Uterus (tissue), 3 donors: ENCODE measurements at regions not wholly inside any gene's neighbourhood (a gene's known extent, or its start where the extent isn't known, plus 50 kb on each side); places are given as distances from the start of the nearest gene placed in this dataset.

Experiments
- DNase-seq, 2 donors: peaks; one replicate each; pipeline ENCODE4 v3.0.0-alpha.2; 2019 to 2020
- H3K27ac ChIP-seq, 2 donors: fragments of 200-600 bp; sonication (generic); 1 replicate in 1 of 2; 2 replicates in 1 of 2; pipeline ENCODE4 v1.5.1; 2016 to 2018
- H3K27me3 ChIP-seq, 2 donors: fragments of 200-600 bp; sonication (generic); one replicate each; pipeline ENCODE4 v1.5.1; 2018 to 2019; ENCODE audit warnings: control low read depth in 1 of 2
- H3K36me3 ChIP-seq, 2 donors: fragments of 200-600 bp; sonication (generic); one replicate each; pipeline ENCODE4 v1.5.1; 2019; ENCODE audit warnings: control low read depth in 1 of 2
- H3K4me1 ChIP-seq, 2 donors: fragments of 200-600 bp; sonication (generic); one replicate each; pipeline ENCODE4 v1.5.1; 2018 to 2019; ENCODE audit warnings: control low read depth in 1 of 2
- H3K4me3 ChIP-seq, 2 donors: fragments of 200-600 bp; sonication (generic); 1 replicate in 1 of 2; 2 replicates in 1 of 2; pipeline ENCODE4 v1.5.1; 2018 to 2019; ENCODE audit warnings: mild to moderate bottlenecking in 1 of 2
- H3K9me3 ChIP-seq, 2 donors: fragments of 200-600 bp; sonication (generic); one replicate each; pipeline ENCODE4 v1.5.1; 2019; ENCODE audit warnings: control low read depth in 1 of 2
- CTCF ChIP-seq, 4 experiments: fragments of 200-600 bp in 2 of 4; fragments of 450-650 bp in 2 of 4; sonication (generic) in 2 of 4; IDR thresholded peaks; one replicate each; pipeline ENCODE4 v1.5.1; 2016 to 2019; ENCODE audit warnings: antibody characterized with exemption in 4 of 4, mild to moderate bottlenecking in 2 of 4, moderate library complexity in 1 of 4
- POLR2A ChIP-seq, 2 donors: fragments of 450-650 bp; IDR thresholded peaks; one replicate each; pipeline ENCODE4 v1.6.1; 2016; ENCODE audit warnings: antibody characterized with exemption in 2 of 2, mild to moderate bottlenecking in 1 of 2, moderate library complexity in 1 of 2
- intact Hi-C: fragments of 100-400 bp; cut with DNase I; formaldehyde crosslinking; loops from one replicate; pipeline ENCODE4 v1.15.1; 2023; ENCODE audit warnings: low total_unique reads
- donor health status: DM: yes; HTN: yes; CAD: no.

- H3K9me3 ChIP-seq, result no peaks in the 10 kb centered on the region
- TF ChIP-seq CTCF (IDR thresholded peaks at IDR 0.05) (no peak), POLR2A (IDR thresholded peaks at IDR 0.05) (no peak)
- H3K36me3 ChIP-seq, result no peaks in the 10 kb centered on the region
- no peak overlapping the region for H3K4me3 ChIP-seq
- H3K4me1 ChIP-seq, result no peaks in the 10 kb centered on the region
- DNase-seq, result no peak
- no peak overlapping the region for H3K27ac ChIP-seq
- no peaks in the 10 kb centered on the region for H3K27me3 ChIP-seq
- intact Hi-C loops, result no loop called here
Measured at GRCh38 chr22:26893173-26894110, 236.1 kb downstream of the MIAT start.

- H3K27ac ChIP-seq, result no peak overlapping the region
- TF ChIP-seq CTCF (IDR thresholded peaks at IDR 0.05) (no peak), POLR2A (IDR thresholded peaks at IDR 0.05) (no peak)
- H3K4me3 ChIP-seq, result no peak overlapping the region
- H3K36me3 ChIP-seq, result no peaks in the 10 kb centered on the region
- H3K27me3 ChIP-seq, result no peaks in the 10 kb centered on the region
- no peak for DNase-seq
- no peaks in the 10 kb centered on the region for H3K9me3 ChIP-seq
- H3K4me1 ChIP-seq, result no peaks in the 10 kb centered on the region
- intact Hi-C loops, result no loop called here
Measured at GRCh38 chr22:26894362-26894761, 237.0 kb downstream of the MIAT start.

- intact Hi-C loops, result no loop called here
- no peak overlapping the region for H3K27ac ChIP-seq
Measured at GRCh38 chr22:26894766-26895485, 237.5 kb downstream of the MIAT start.

GRCh38 chr22:26897384-26897783 lies 240.0 kb downstream of the MIAT start:
- Histone ChIP-seq H3K4me3 (no peak overlapping the region), H3K36me3 (no peaks in the 10 kb centered on the region), H3K27ac (no peak overlapping the region), H3K9me3 (no peaks in the 10 kb centered on the region), H3K4me1 (no peaks in the 10 kb centered on the region), H3K27me3 (no peaks in the 10 kb centered on the region)
- TF ChIP-seq POLR2A (IDR thresholded peaks at IDR 0.05) (no peak), CTCF (IDR thresholded peaks at IDR 0.05) (no peak)
- intact Hi-C loops, result no loop called here
- DNase-seq, result no peak

More at GRCh38 chr22:26894766-26895485, 237.5 kb downstream of the MIAT start:
- Histone ChIP-seq H3K4me1 (no peaks in the 10 kb centered on the region), H3K9me3 (no peaks in the 10 kb centered on the region), H3K27me3 (no peaks in the 10 kb centered on the region), H3K36me3 (no peaks in the 10 kb centered on the region), H3K4me3 (no peak overlapping the region)
- no peak for TF ChIP-seq POLR2A (IDR thresholded peaks at IDR 0.05)
- TF ChIP-seq CTCF (IDR thresholded peaks at IDR 0.05), result no peak
- no peak for DNase-seq
